Heart right ventricle (tissue), 16 donors: ENCODE measurements at regions not wholly inside any gene's neighbourhood (a gene's known extent, or its start where the extent isn't known, plus 50 kb on each side); places are given as distances from the start of the nearest gene placed in this dataset.

ENCODE experiments used
- ATAC-seq, 8 donors: fragments of 200-7000 bp; cut with Tn5 transposase; one replicate each; pipeline ENCODE4 v1.9.1; 2020; ENCODE audit warnings: mild to moderate bottlenecking in 8 of 8, moderate library complexity in 8 of 8, moderate number of reproducible peaks in 1 of 8
- DNase-seq, 2 donors: peaks; one replicate each; pipeline ENCODE4 v3.0.0-alpha.2; 2020
- H3K27ac ChIP-seq, 10 donors: fragments of 200-600 bp; sonication (generic) in 2 of 10; one replicate each; pipeline versions ENCODE4 v1.5.0 to v1.8.0; 2020 to 2022; ENCODE audit warnings: mild to moderate bottlenecking in 3 of 10
- H3K27me3 ChIP-seq, 7 donors: fragments of 200-600 bp; one replicate each; pipeline ENCODE4 v1.8.0; 2021 to 2022; ENCODE audit warnings: mild to moderate bottlenecking in 2 of 7
- H3K36me3 ChIP-seq, 9 donors: fragments of 200-600 bp; sonication (generic) in 1 of 9; one replicate each; pipeline versions ENCODE4 v1.5.0 to v1.8.0; 2020 to 2022; ENCODE audit warnings: mild to moderate bottlenecking in 2 of 9
- H3K4me1 ChIP-seq, 9 donors: fragments of 200-600 bp; sonication (generic) in 1 of 9; one replicate each; pipeline versions ENCODE4 v1.5.0 to v1.8.0; 2020 to 2022; ENCODE audit warnings: mild to moderate bottlenecking in 4 of 9
- H3K4me3 ChIP-seq, 10 donors: fragments of 200-600 bp; sonication (generic) in 2 of 10; one replicate each; pipeline versions ENCODE4 v1.5.0 to v1.8.0; 2020 to 2022; ENCODE audit warnings: mild to moderate bottlenecking in 7 of 10, moderate library complexity in 2 of 10
- H3K9me3 ChIP-seq, 11 donors: fragments of 200-600 bp in 10 of 11; sonication (generic) in 2 of 11; one replicate each; pipeline versions ENCODE4 v1.5.0 to v1.8.0; 2013 to 2022; ENCODE audit warnings: mild to moderate bottlenecking in 2 of 11, control low read depth in 1 of 11, moderate library complexity in 1 of 11
- CTCF ChIP-seq, 9 donors: fragments of 200-600 bp; sonication (generic) in 2 of 9; IDR thresholded peaks; one replicate each; pipeline versions ENCODE4 v1.5.0 to v1.8.0; 2021 to 2022; ENCODE audit warnings: antibody characterized with exemption in 9 of 9, mild to moderate bottlenecking in 5 of 9, moderate library complexity in 1 of 9
- WGBS, 2 donors: extraction: QIAGEN DNeasy Blood & Tissue Kit; methylation state at CpG; one replicate each; pipeline ENCODE4 v1.1.7; 2013; ENCODE audit warnings: inconsistent platforms in 1 of 2; 5-methylcytosine and 5-hydroxymethylcytosine counted together
- intact Hi-C, 10 donors: fragments of 100-400 bp; cut with DNase I; formaldehyde crosslinking; loops; one replicate each; pipeline versions ENCODE4 v1.11.1 to v1.14.2; 2022
- donor health status: Arrhythmogenic right ventricular cardiomyopathy.
- donor health status: ischemic (EF 13 %, LVEDD 7.1; RV severe dilation, severe dysfunction).
- donor health status: healthy with polysubstance abuse.
- donor health status: DM: no; HTN: yes; CAD: no.
- donor health status: DM: no; HTN: no; CAD: no.
- donor health status: ischemic (EF 25% LVEDD 6.9; RV normal size, moderate dysfunction).
- donor health status: ischemic (EF 25% LVEDD 5.7; RV mildly dilated, moderate dysfunction).
- donor health status: healthy.
- donor health status: DM: yes; HTN: yes; CAD: no.
- donor health status: Ischemic cardiomyopathy.
- donor health status: ischemic (EF 35%, LVEDD 5.7; RV mildly dilated, moderate dysfunction).
- donor health status: nonischemic (EF 11% LVEDD 7.7; RV severe dilation, severe dysfunction).
- donor health status: DM: yes; HTN: yes; CAD: no.
- donor health status: PGD.
- donor health status: ischemic (EF 29% LVEDD 5.4; RV normal size, mild dysfunction).
- donor health status: nonischemic (EF 23%, LVEDD 6.1; RV moderate dilation, normal function).

GRCh38 chr10:65518379-65518778 is 1407.5 kb upstream of the LRRTM3 start:
- no peaks in the 10 kb centered on the region for H3K4me1 ChIP-seq
- WGBS, 2 donors = 72 to 84% methylated on average over 4 of the region's 4 CpGs
- TF ChIP-seq CTCF (IDR thresholded peaks at IDR 0.05) = no peak
- no peaks in the 10 kb centered on the region for H3K27me3 ChIP-seq
- no peak overlapping the region for H3K27ac ChIP-seq
- H3K9me3 ChIP-seq = no peaks in the 10 kb centered on the region
- ATAC-seq (no peak), DNase-seq (no peak)
- H3K4me3 ChIP-seq = no peak overlapping the region
- intact Hi-C loops = no loop called here
- H3K36me3 ChIP-seq = no peaks in the 10 kb centered on the region

GRCh38 chr10:65528986-65529385 is 1396.8 kb upstream of the LRRTM3 start:
- Histone ChIP-seq H3K27ac (no peak overlapping the region), H3K4me1 (no peaks in the 10 kb centered on the region), H3K9me3 (peaks cover 0 to 16% (median 0%) of the 10 kb centered on the region in 11 donors), H3K36me3 (no peaks in the 10 kb centered on the region), H3K4me3 (no peak overlapping the region), H3K27me3 (no peaks in the 10 kb centered on the region)
- 74 to 80% methylated on average over 1 of the region's 1 CpG for whole genome bisulfite sequencing, 2 donors
- intact Hi-C loops = no loop called here
- DNase-seq = no peak
- TF ChIP-seq CTCF (IDR thresholded peaks at IDR 0.05) = no peak
- no peak for ATAC-seq

DNA sequence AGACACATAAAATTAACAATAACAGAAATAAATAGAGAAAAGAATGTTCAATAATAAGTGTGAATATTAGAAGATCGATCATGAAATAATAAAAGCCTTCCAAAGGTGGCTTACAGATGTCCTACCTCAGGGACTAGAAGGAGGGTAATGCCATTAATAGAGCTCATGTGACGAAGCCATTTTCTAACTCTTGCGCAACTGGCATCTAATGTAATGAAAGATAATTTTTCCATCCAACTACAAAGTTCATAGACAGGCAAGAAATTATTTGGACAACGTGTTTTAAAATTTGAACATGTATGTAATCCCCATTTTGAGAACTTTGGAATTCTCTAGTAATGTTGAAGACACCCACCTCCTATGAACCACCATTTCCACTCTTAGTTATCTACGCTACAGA is 1394.3 kb upstream of the LRRTM3 start:
- TF ChIP-seq CTCF (IDR thresholded peaks at IDR 0.05) = no peak
- Histone ChIP-seq H3K4me1 (no peaks in the 10 kb centered on the region), H3K4me3 (no peak overlapping the region), H3K36me3 (no peaks in the 10 kb centered on the region), H3K9me3 (peaks cover 0 to 13% (median 0%) of the 10 kb centered on the region in 11 donors), H3K27me3 (no peaks in the 10 kb centered on the region), H3K27ac (no peak overlapping the region)
- DNase-seq (no peak), ATAC-seq (no peak)
- intact Hi-C loops = no loop called here
- 91 to 92% methylated on average over 5 of the region's 5 CpGs for WGBS, 2 donors

GRCh38 chr10:65534771-65535170 is 1391.1 kb upstream of the LRRTM3 start:
- no peaks in the 10 kb centered on the region for H3K36me3 ChIP-seq
- H3K27ac ChIP-seq = no peak overlapping the region
- peaks cover 0 to 5% (median 0%) of the 10 kb centered on the region in 11 donors for H3K9me3 ChIP-seq
- no peaks in the 10 kb centered on the region for H3K4me1 ChIP-seq
- 90 to 92% methylated on average over 2 of the region's 2 CpGs for WGBS, 2 donors
- no peak overlapping the region for H3K4me3 ChIP-seq
- intact Hi-C loops = no loop called here
- no peaks in the 10 kb centered on the region for H3K27me3 ChIP-seq
- ATAC-seq = no peak
- no peak for TF ChIP-seq CTCF (IDR thresholded peaks at IDR 0.05)
- DNase-seq = no peak

DNA sequence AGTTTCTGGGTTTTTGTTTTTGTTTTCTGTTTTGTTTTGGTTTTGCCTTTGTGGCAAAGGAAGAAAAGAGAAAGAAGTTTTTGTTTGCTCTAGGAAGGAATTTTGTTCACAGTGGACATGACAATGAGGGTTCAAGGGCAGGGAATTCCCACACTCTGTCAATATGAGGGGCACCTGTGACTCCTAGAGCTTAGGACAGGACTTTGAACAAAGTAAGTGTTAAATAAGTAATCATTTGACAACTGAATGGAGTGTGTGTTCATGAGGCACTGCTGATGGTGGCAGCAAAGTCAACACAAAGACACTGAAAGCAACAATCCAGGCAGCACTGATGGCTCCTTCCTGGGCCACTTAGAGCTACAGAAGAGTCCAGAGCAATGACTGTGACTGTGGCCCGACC is 1381.1 kb upstream of the LRRTM3 start:
- DNase-seq (no peak), ATAC-seq (no peak)
- H3K4me1 ChIP-seq = no peaks in the 10 kb centered on the region
- intact Hi-C loops = no loop called here
- no peak overlapping the region for H3K27ac ChIP-seq
- 79 to 93% methylated on average over 1 of the region's 1 CpG for WGBS, 2 donors
- H3K9me3 ChIP-seq = peaks cover 0 to 4% (median 0%) of the 10 kb centered on the region in 11 donors
- H3K4me3 ChIP-seq = no peak overlapping the region
- no peaks in the 10 kb centered on the region for H3K36me3 ChIP-seq
- no peak for TF ChIP-seq CTCF (IDR thresholded peaks at IDR 0.05)
- no peaks in the 10 kb centered on the region for H3K27me3 ChIP-seq
